Immature natural killer cell (primary cell): ENCODE measurements at regions not wholly inside any gene's neighbourhood (a gene's known extent, or its start where the extent isn't known, plus 50 kb on each side); places are given as distances from the start of the nearest gene placed in this dataset.

Source experiments
- DNase-seq, 3 donors: peaks; one replicate each; pipeline ENCODE4 v3.0.0; 2022; ENCODE audit warnings: mixed read lengths in 1 of 3
- H3K27ac Mint-ChIP-seq, 6 donors: one replicate each; pipeline ENCODE4 v1.8.0; 2020; ENCODE audit warnings: mixed read lengths in 6 of 6, mild to moderate bottlenecking in 5 of 6, inconsistent platforms in 4 of 6, moderate library complexity in 3 of 6
- H3K27me3 Mint-ChIP-seq, 3 donors: one replicate each; pipeline ENCODE4 v1.8.0; 2020 to 2021; ENCODE audit warnings: low read depth in 3 of 3, mild to moderate bottlenecking in 3 of 3, mixed read lengths in 3 of 3, moderate library complexity in 3 of 3, inconsistent platforms in 1 of 3
- H3K36me3 Mint-ChIP-seq, 3 donors: one replicate each; pipeline ENCODE4 v1.8.0; 2020; ENCODE audit warnings: mixed read lengths in 3 of 3, inconsistent platforms in 2 of 3, mild to moderate bottlenecking in 2 of 3
- H3K4me1 Mint-ChIP-seq, 2 donors: one replicate each; pipeline ENCODE4 v1.8.0; 2020; ENCODE audit warnings: inconsistent platforms in 2 of 2, mild to moderate bottlenecking in 2 of 2, mixed read lengths in 2 of 2, moderate library complexity in 1 of 2
- H3K4me3 Mint-ChIP-seq, 5 donors: one replicate each; pipeline ENCODE4 v1.8.0; 2020; ENCODE audit warnings: mild to moderate bottlenecking in 5 of 5, mixed read lengths in 5 of 5, inconsistent platforms in 3 of 5, moderate library complexity in 3 of 5
- H3K9me3 Mint-ChIP-seq, 6 donors: one replicate each; pipeline ENCODE4 v1.8.0; 2020; ENCODE audit warnings: mild to moderate bottlenecking in 6 of 6, mixed read lengths in 6 of 6, inconsistent platforms in 4 of 6, moderate library complexity in 3 of 6

- Mint-ChIP-seq H3K27me3 (no peaks in the 10 kb centered on the region), H3K36me3 (no peaks in the 10 kb centered on the region), H3K4me1 (no peaks in the 10 kb centered on the region), H3K4me3 (no peak overlapping the region), H3K9me3 (peaks cover 0 to 11% (median 4%) of the 10 kb centered on the region in 6 donors), H3K27ac (no peak overlapping the region)
- no peak for DNase-seq
Observed at GRCh38 chr9:118290116-118290515, 585.9 kb downstream of the TLR4 start.

GRCh38 chr9:118295413-118295812 lies 591.2 kb downstream of the TLR4 start:
- peaks cover 2 to 11% (median 5%) of the 10 kb centered on the region in 6 donors for H3K9me3 Mint-ChIP-seq
- H3K4me3 Mint-ChIP-seq: no peak overlapping the region
- no peak for DNase-seq
- H3K27me3 Mint-ChIP-seq: no peaks in the 10 kb centered on the region
- no peaks in the 10 kb centered on the region for H3K36me3 Mint-ChIP-seq
- H3K4me1 Mint-ChIP-seq: no peaks in the 10 kb centered on the region
- no peak overlapping the region for H3K27ac Mint-ChIP-seq

GRCh38 chr9:118302721-118303120 lies 598.5 kb downstream of the TLR4 start:
- DNase-seq: no peak
- Mint-ChIP-seq H3K27ac (no peak overlapping the region), H3K36me3 (no peaks in the 10 kb centered on the region), H3K4me3 (no peak overlapping the region), H3K27me3 (peaks cover 0 to 2% (median 0%) of the 10 kb centered on the region in 3 donors), H3K4me1 (no peaks in the 10 kb centered on the region), H3K9me3 (peaks cover 3 to 6% (median 5%) of the 10 kb centered on the region in 6 donors)

- H3K4me3 Mint-ChIP-seq: no peak overlapping the region
- H3K27me3 Mint-ChIP-seq: peaks cover 0 to 2% (median 0%) of the 10 kb centered on the region in 3 donors
- H3K4me1 Mint-ChIP-seq: no peaks in the 10 kb centered on the region
- no peak overlapping the region for H3K27ac Mint-ChIP-seq
- H3K36me3 Mint-ChIP-seq: no peaks in the 10 kb centered on the region
- H3K9me3 Mint-ChIP-seq: peaks cover 2 to 6% (median 3%) of the 10 kb centered on the region in 6 donors
- DNase-seq: no peak
Observed at GRCh38 chr9:118303216-118303615, 599.0 kb downstream of the TLR4 start.

- no peak for DNase-seq
- H3K36me3 Mint-ChIP-seq: no peaks in the 10 kb centered on the region
- H3K4me1 Mint-ChIP-seq: no peaks in the 10 kb centered on the region
- H3K4me3 Mint-ChIP-seq: no peak overlapping the region
- peaks cover 0 to 10% (median 3%) of the 10 kb centered on the region in 6 donors for H3K9me3 Mint-ChIP-seq
- no peak overlapping the region for H3K27ac Mint-ChIP-seq
- H3K27me3 Mint-ChIP-seq: peaks cover 0 to 2% (median 0%) of the 10 kb centered on the region in 3 donors
Observed at GRCh38 chr9:118305331-118305730, 601.1 kb downstream of the TLR4 start.

GRCh38 chr9:118306801-118307200 lies 602.6 kb downstream of the TLR4 start:
- Mint-ChIP-seq H3K4me1 (no peaks in the 10 kb centered on the region), H3K27ac (no peak overlapping the region), H3K4me3 (no peak overlapping the region), H3K36me3 (no peaks in the 10 kb centered on the region), H3K27me3 (no peaks in the 10 kb centered on the region), H3K9me3 (peaks cover 0 to 10% (median 3%) of the 10 kb centered on the region in 6 donors)
- no peak for DNase-seq

- no peak overlapping the region for H3K4me3 Mint-ChIP-seq
Observed at GRCh38 chr9:118313965-118314364, 609.8 kb downstream of the TLR4 start.

GRCh38 chr9:118316831-118317343 lies 612.7 kb downstream of the TLR4 start:
- no peak overlapping the region for H3K27ac Mint-ChIP-seq
- H3K27me3 Mint-ChIP-seq: peaks cover 0 to 3% (median 0%) of the 10 kb centered on the region in 3 donors
- H3K36me3 Mint-ChIP-seq: no peaks in the 10 kb centered on the region
- H3K4me3 Mint-ChIP-seq: no peak overlapping the region
- no peak for DNase-seq
- peaks cover 0 to 6% (median 5%) of the 10 kb centered on the region in 6 donors for H3K9me3 Mint-ChIP-seq
- no peaks in the 10 kb centered on the region for H3K4me1 Mint-ChIP-seq

More at GRCh38 chr9:118313965-118314364, 609.8 kb downstream of the TLR4 start:
- DNase-seq: no peak
- H3K27ac Mint-ChIP-seq: no peak overlapping the region
- no peaks in the 10 kb centered on the region for H3K36me3 Mint-ChIP-seq
- no peaks in the 10 kb centered on the region for H3K4me1 Mint-ChIP-seq
- peaks cover 0 to 3% (median 0%) of the 10 kb centered on the region in 3 donors for H3K27me3 Mint-ChIP-seq
- H3K9me3 Mint-ChIP-seq: peaks cover 0 to 6% (median 5%) of the 10 kb centered on the region in 6 donors

- H3K27ac Mint-ChIP-seq: no peak overlapping the region
- peaks cover 0 to 3% (median 0%) of the 10 kb centered on the region in 3 donors for H3K27me3 Mint-ChIP-seq
- no peaks in the 10 kb centered on the region for H3K4me1 Mint-ChIP-seq
- H3K4me3 Mint-ChIP-seq: no peak overlapping the region
- DNase-seq: no peak
- peaks cover 0 to 7% (median 3%) of the 10 kb centered on the region in 6 donors for H3K9me3 Mint-ChIP-seq
- H3K36me3 Mint-ChIP-seq: no peaks in the 10 kb centered on the region
Observed at GRCh38 chr9:118318770-118319431, 614.7 kb downstream of the TLR4 start.

- peaks cover 0 to 13% (median 4%) of the 10 kb centered on the region in 6 donors for H3K9me3 Mint-ChIP-seq
- no peak for DNase-seq
- no peak overlapping the region for H3K4me3 Mint-ChIP-seq
- no peaks in the 10 kb centered on the region for H3K36me3 Mint-ChIP-seq
- H3K27ac Mint-ChIP-seq: no peak overlapping the region
- H3K4me1 Mint-ChIP-seq: no peaks in the 10 kb centered on the region
- peaks cover 0 to 3% (median 0%) of the 10 kb centered on the region in 3 donors for H3K27me3 Mint-ChIP-seq
Observed at GRCh38 chr9:118321788-118322187, 617.6 kb downstream of the TLR4 start.

GRCh38 chr9:118324706-118325105 lies 620.5 kb downstream of the TLR4 start:
- peaks cover 0 to 7% (median 2%) of the 10 kb centered on the region in 6 donors for H3K9me3 Mint-ChIP-seq
- H3K36me3 Mint-ChIP-seq: no peaks in the 10 kb centered on the region
- H3K27ac Mint-ChIP-seq: no peak overlapping the region
- no peak for DNase-seq
- no peaks in the 10 kb centered on the region for H3K4me1 Mint-ChIP-seq
- H3K27me3 Mint-ChIP-seq: no peaks in the 10 kb centered on the region
- H3K4me3 Mint-ChIP-seq: no peak overlapping the region

GRCh38 chr9:118325757-118326156 lies 621.6 kb downstream of the TLR4 start:
- DNase-seq: no peak
- Mint-ChIP-seq H3K9me3 (peaks cover 0 to 7% (median 3%) of the 10 kb centered on the region in 6 donors), H3K27me3 (no peaks in the 10 kb centered on the region), H3K27ac (no peak overlapping the region), H3K36me3 (no peaks in the 10 kb centered on the region), H3K4me1 (no peaks in the 10 kb centered on the region), H3K4me3 (no peak overlapping the region)

GRCh38 chr9:118326326-118326725 lies 622.1 kb downstream of the TLR4 start:
- Mint-ChIP-seq H3K9me3 (peaks cover 0 to 7% (median 3%) of the 10 kb centered on the region in 6 donors), H3K4me3 (no peak overlapping the region), H3K4me1 (no peaks in the 10 kb centered on the region)

GRCh38 chr9:118330191-118330986 lies 626.2 kb downstream of the TLR4 start:
- Mint-ChIP-seq H3K4me3 (no peak overlapping the region), H3K27ac (no peak overlapping the region), H3K4me1 (no peaks in the 10 kb centered on the region), H3K9me3 (peaks cover 0 to 11% (median 3%) of the 10 kb centered on the region in 6 donors), H3K36me3 (no peaks in the 10 kb centered on the region), H3K27me3 (no peaks in the 10 kb centered on the region)
- no peak for DNase-seq

More at GRCh38 chr9:118326326-118326725, 622.1 kb downstream of the TLR4 start:
- H3K27ac Mint-ChIP-seq: no peak overlapping the region
- no peaks in the 10 kb centered on the region for H3K36me3 Mint-ChIP-seq
- no peak for DNase-seq
- no peaks in the 10 kb centered on the region for H3K27me3 Mint-ChIP-seq
